GM18867 (cell line): ENCODE measurements at regions not wholly inside any gene's neighbourhood (a gene's known extent, or its start where the extent isn't known, plus 50 kb on each side); places are given as distances from the start of the nearest gene placed in this dataset.
"Not testable (repeated sequence)": the region's sequence is repeated elsewhere in the genome, so short reads cannot be mapped to it uniquely, and the experiment has no call there.

Experiments
- ATAC-seq: cut with Tn5 transposase; IDR thresholded peaks from one replicate; pipeline ENCODE4 v1.9.1; 2021; ENCODE audit warnings: mild to moderate bottlenecking, moderate library complexity; ENCODE audit not compliant: unreplicated experiment

GRCh38 chr17:71849783-71850768, 270.7 kb upstream of the SOX9 start:
- ATAC-seq = peak; percentile 68

GRCh38 chr17:71850812-71851211, 270.0 kb upstream of the SOX9 start:
- ATAC-seq = peak; percentile 54

GRCh38 chr17:71855010-71855409, 265.8 kb upstream of the SOX9 start:
- no peak for ATAC-seq

GRCh38 chr17:71864755-71865154, 256.1 kb upstream of the SOX9 start:
- ATAC-seq = no peak

GRCh38 chr17:71866095-71866494, 254.7 kb upstream of the SOX9 start:
- ATAC-seq = no peak

GRCh38 chr17:71869293-71869692, 251.5 kb upstream of the SOX9 start:
- ATAC-seq = no peak

GRCh38 chr17:71869841-71870545, 250.8 kb upstream of the SOX9 start:
- no peak for ATAC-seq

GRCh38 chr17:71870546-71870862, 250.3 kb upstream of the SOX9 start:
- ATAC-seq = no peak

GRCh38 chr17:71872843-71873485, 247.9 kb upstream of the SOX9 start:
- ATAC-seq = no peak

- not testable (repeated sequence) for ATAC-seq
These were observed 246.0 kb upstream of the SOX9 start for GRCh38 chr17:71874773-71875172.

- ATAC-seq = no peak
These were observed 242.5 kb upstream of the SOX9 start for GRCh38 chr17:71878271-71878670.

- no peak for ATAC-seq
These were observed 241.8 kb upstream of the SOX9 start for GRCh38 chr17:71878998-71879397.

- ATAC-seq = no peak
These were observed 239.8 kb upstream of the SOX9 start for GRCh38 chr17:71881041-71881440.

- no peak for ATAC-seq
These were observed 239.2 kb upstream of the SOX9 start for GRCh38 chr17:71881581-71881980.

- ATAC-seq = no peak
These were observed 237.6 kb upstream of the SOX9 start for GRCh38 chr17:71883258-71883657.

GRCh38 chr17:71883845-71884244, 237.0 kb upstream of the SOX9 start:
- ATAC-seq = no peak

GRCh38 chr17:71885662-71886061, 235.2 kb upstream of the SOX9 start:
- ATAC-seq = no peak

- no peak for ATAC-seq
These were observed 221.5 kb upstream of the SOX9 start for GRCh38 chr17:71899317-71899716.

- no peak for ATAC-seq
These were observed 220.1 kb upstream of the SOX9 start for GRCh38 chr17:71900621-71901229.

GRCh38 chr17:71902894-71903506, 217.8 kb upstream of the SOX9 start:
- no peak for ATAC-seq
